Peyer's patch (tissue), 4 donors: ENCODE measurements at regions not wholly inside any gene's neighbourhood (a gene's known extent, or its start where the extent isn't known, plus 50 kb on each side); places are given as distances from the start of the nearest gene placed in this dataset.

Experiments
- POLR2A ChIP-seq, 2 donors: fragments of 450-650 bp; IDR thresholded peaks; one replicate each; pipeline ENCODE4 v1.5.1; 2017; ENCODE audit warnings: antibody characterized with exemption in 2 of 2, mild to moderate bottlenecking in 2 of 2, moderate library complexity in 2 of 2
- TF ChIP-seq, protein P1 (sequence below), 6 experiments: fragments of 450-650 bp in 4 of 6; fragments of 200-600 bp in 2 of 6; sonication (generic) in 1 of 6; IDR thresholded peaks; one replicate each; pipeline ENCODE4 v1.5.1; 2017 to 2019; ENCODE audit warnings: antibody characterized with exemption in 6 of 6, mild to moderate bottlenecking in 3 of 6, moderate library complexity in 1 of 6

GRCh38 chr4:162349395-162349794 is 185.6 kb upstream of the FSTL5 start:
- TF ChIP-seq POLR2A (IDR thresholded peaks at IDR 0.05): no peak
- TF ChIP-seq, protein P1, sequence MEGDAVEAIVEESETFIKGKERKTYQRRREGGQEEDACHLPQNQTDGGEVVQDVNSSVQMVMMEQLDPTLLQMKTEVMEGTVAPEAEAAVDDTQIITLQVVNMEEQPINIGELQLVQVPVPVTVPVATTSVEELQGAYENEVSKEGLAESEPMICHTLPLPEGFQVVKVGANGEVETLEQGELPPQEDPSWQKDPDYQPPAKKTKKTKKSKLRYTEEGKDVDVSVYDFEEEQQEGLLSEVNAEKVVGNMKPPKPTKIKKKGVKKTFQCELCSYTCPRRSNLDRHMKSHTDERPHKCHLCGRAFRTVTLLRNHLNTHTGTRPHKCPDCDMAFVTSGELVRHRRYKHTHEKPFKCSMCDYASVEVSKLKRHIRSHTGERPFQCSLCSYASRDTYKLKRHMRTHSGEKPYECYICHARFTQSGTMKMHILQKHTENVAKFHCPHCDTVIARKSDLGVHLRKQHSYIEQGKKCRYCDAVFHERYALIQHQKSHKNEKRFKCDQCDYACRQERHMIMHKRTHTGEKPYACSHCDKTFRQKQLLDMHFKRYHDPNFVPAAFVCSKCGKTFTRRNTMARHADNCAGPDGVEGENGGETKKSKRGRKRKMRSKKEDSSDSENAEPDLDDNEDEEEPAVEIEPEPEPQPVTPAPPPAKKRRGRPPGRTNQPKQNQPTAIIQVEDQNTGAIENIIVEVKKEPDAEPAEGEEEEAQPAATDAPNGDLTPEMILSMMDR (IDR thresholded peaks at IDR 0.05): no peak
